Chondrocyte (in vitro differentiated cells): ENCODE measurements at regions not wholly inside any gene's neighbourhood (a gene's known extent, or its start where the extent isn't known, plus 50 kb on each side); places are given as distances from the start of the nearest gene placed in this dataset.

Source experiments
- DNase-seq: peaks from one replicate; pipeline ENCODE4 v3.0.0; 2021; ENCODE audit warnings: mixed read lengths, low spot score
- H3K27ac Mint-ChIP-seq: one replicate; pipeline ENCODE4 v1.8.0; 2021; ENCODE audit warnings: mild to moderate bottlenecking, moderate library complexity, mixed read lengths; ENCODE audit not compliant: unreplicated experiment
- H3K27me3 Mint-ChIP-seq: 2 replicates; pipeline ENCODE4 v1.8.0; 2021; ENCODE audit warnings: low read depth, mixed read lengths
- H3K36me3 Mint-ChIP-seq: 2 replicates; pipeline ENCODE4 v1.8.0; 2021; ENCODE audit warnings: low read depth, mixed read lengths
- H3K4me1 Mint-ChIP-seq: 2 replicates; pipeline ENCODE4 v1.8.0; 2021; ENCODE audit warnings: low read depth, mild to moderate bottlenecking, mixed read lengths
- H3K4me3 Mint-ChIP-seq: one replicate; pipeline ENCODE4 v1.8.0; 2021; ENCODE audit warnings: mild to moderate bottlenecking, moderate library complexity, mixed read lengths; ENCODE audit not compliant: unreplicated experiment
- H3K9me3 Mint-ChIP-seq: 2 replicates; pipeline ENCODE4 v1.8.0; 2021; ENCODE audit warnings: low read depth, mixed read lengths
- TF ChIP-seq, protein P1 (sequence below): fragments of 200-600 bp; sonication (generic); IDR thresholded peaks from 2 replicates; pipeline ENCODE4 v1.5.0; 2021; ENCODE audit warnings: antibody characterized with exemption, mild to moderate bottlenecking, moderate library complexity

DNA sequence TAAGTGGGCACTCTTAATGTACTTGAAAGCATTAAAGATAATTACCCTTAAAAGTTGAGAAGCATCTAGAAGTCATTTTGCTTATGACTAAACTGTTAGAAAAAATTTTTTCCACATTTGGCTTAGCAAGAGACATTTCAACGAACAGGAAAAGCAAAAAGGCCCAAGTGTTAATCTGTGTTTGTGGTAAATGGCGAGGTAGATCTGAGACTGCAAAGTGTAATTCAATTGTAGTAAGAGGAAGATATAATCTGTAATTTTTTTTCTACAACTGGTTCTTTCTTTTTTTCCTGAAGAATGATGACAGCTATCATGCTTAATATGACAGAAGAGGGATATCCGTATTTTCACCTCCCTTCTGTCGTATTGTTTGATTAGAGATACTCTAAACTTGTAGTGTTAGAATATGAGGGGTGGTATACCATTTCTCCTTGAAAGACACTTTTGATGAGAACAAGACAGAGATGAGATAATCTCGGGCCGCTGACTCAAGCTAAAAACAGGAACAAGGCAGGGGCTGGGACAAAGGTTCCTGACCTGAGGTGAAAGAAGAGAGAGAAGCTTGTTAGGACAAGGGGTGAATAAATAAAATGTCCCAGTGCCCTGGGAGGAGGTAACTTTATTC lies 459.3 kb upstream of the ZNF608 start:
- Mint-ChIP-seq H3K27ac (no peak overlapping the region), H3K27me3 (no peaks in the 10 kb centered on the region), H3K4me3 (no peak overlapping the region), H3K9me3 (no peaks in the 10 kb centered on the region), H3K4me1 (peaks cover 11% of the 10 kb centered on the region), H3K36me3 (no peaks in the 10 kb centered on the region)
- DNase-seq, result no peak
- TF ChIP-seq, protein P1, sequence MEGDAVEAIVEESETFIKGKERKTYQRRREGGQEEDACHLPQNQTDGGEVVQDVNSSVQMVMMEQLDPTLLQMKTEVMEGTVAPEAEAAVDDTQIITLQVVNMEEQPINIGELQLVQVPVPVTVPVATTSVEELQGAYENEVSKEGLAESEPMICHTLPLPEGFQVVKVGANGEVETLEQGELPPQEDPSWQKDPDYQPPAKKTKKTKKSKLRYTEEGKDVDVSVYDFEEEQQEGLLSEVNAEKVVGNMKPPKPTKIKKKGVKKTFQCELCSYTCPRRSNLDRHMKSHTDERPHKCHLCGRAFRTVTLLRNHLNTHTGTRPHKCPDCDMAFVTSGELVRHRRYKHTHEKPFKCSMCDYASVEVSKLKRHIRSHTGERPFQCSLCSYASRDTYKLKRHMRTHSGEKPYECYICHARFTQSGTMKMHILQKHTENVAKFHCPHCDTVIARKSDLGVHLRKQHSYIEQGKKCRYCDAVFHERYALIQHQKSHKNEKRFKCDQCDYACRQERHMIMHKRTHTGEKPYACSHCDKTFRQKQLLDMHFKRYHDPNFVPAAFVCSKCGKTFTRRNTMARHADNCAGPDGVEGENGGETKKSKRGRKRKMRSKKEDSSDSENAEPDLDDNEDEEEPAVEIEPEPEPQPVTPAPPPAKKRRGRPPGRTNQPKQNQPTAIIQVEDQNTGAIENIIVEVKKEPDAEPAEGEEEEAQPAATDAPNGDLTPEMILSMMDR, result no peak

DNA sequence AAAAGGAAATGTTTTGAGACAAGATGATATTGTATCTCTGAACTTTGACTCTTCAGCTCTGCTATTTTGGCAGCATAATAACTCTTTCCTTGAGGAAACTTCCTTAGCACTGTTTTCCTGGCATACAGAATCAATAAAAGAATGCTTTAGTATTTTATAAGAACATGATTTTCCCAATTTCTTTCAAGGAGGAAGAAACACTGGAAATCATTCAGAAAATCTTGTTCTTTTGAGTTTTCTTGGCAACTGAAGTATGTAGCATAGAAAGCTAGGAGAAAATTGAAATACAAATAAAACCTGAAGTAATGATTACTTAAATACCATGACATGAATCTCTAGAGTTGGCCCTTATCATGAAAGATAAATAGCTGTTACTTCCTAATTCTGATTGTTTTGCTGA lies 461.4 kb upstream of the ZNF608 start:
- TF ChIP-seq, protein P1, result no peak
- H3K27me3 Mint-ChIP-seq, result no peaks in the 10 kb centered on the region
- no peak overlapping the region for H3K27ac Mint-ChIP-seq
- no peaks in the 10 kb centered on the region for H3K9me3 Mint-ChIP-seq
- H3K4me3 Mint-ChIP-seq, result no peak overlapping the region
- peaks cover 4% of the 10 kb centered on the region for H3K4me1 Mint-ChIP-seq
- H3K36me3 Mint-ChIP-seq, result no peaks in the 10 kb centered on the region
- no peak for DNase-seq

GRCh38 chr5:125209650-125210049 lies 463.2 kb upstream of the ZNF608 start:
- H3K4me3 Mint-ChIP-seq, result no peak overlapping the region
- no peak overlapping the region for H3K27ac Mint-ChIP-seq
- no peak for DNase-seq
- H3K4me1 Mint-ChIP-seq, result no peaks in the 10 kb centered on the region
- H3K9me3 Mint-ChIP-seq, result peaks cover 5% of the 10 kb centered on the region
- H3K27me3 Mint-ChIP-seq, result no peaks in the 10 kb centered on the region
- H3K36me3 Mint-ChIP-seq, result no peaks in the 10 kb centered on the region
- TF ChIP-seq, protein P1, result no peak

GRCh38 chr5:125210242-125210947 lies 464.0 kb upstream of the ZNF608 start:
- DNase-seq, result no peak
- H3K36me3 Mint-ChIP-seq, result no peaks in the 10 kb centered on the region
- TF ChIP-seq, protein P1, result no peak
- no peak overlapping the region for H3K4me3 Mint-ChIP-seq
- H3K27me3 Mint-ChIP-seq, result no peaks in the 10 kb centered on the region
- no peak overlapping the region for H3K27ac Mint-ChIP-seq
- H3K4me1 Mint-ChIP-seq, result no peaks in the 10 kb centered on the region
- H3K9me3 Mint-ChIP-seq, result peaks cover 5% of the 10 kb centered on the region

DNA sequence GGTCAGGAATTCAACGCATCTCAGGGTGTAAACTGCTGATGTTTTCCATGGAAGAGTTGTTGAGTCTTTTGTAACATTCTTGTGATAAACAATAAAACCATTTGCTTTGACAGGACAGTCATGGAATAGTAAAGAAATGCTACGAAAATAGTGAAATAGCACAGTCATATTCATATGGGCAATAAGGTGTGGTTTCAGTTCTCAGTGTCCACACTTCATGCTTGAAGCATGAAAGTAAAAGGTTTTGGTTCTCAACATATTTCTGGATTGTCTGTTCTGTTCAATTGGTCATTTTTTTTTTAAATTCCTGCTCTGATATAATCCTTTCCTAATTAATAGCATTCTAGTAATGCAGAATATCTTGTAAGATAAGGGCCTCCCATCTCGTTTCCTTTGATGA lies 467.6 kb upstream of the ZNF608 start:
- Mint-ChIP-seq H3K36me3 (no peaks in the 10 kb centered on the region), H3K4me3 (no peak overlapping the region), H3K27me3 (no peaks in the 10 kb centered on the region), H3K9me3 (peaks cover 13% of the 10 kb centered on the region), H3K4me1 (no peaks in the 10 kb centered on the region), H3K27ac (no peak overlapping the region)
- TF ChIP-seq, protein P1, result no peak
- no peak for DNase-seq
